ENCODE measurements at regions not wholly inside any gene's neighbourhood (a gene's known extent, or its start where the extent isn't known, plus 50 kb on each side); places are given as distances from the start of the nearest gene placed in this dataset.

- Histone ChIP-seq H3K9me3 (replicated peaks) (no peaks in the 10 kb centered on the region), H3K36me3 (no peaks in the 10 kb centered on the region), H3K4me3 (no peak overlapping the region), H3K27ac (replicated peaks) (no peak overlapping the region), H3K27me3 (ENCODE audit: low read depth) (peaks cover 44% of the 10 kb centered on the region), H3K4me1 (peaks cover 21% of the 10 kb centered on the region)
- intact Hi-C loops (cut with micrococcal nuclease): no loop called here
- TF ChIP-seq CTCF (IDR thresholded peaks at IDR 0.05; ENCODE audit: borderline replicate concordance): no peak
- DNase-seq: no peak
Measured at GRCh38 chr2:120869036-120869729, 133.5 kb downstream of the GLI2 start.

- no peak overlapping the region for H3K27ac ChIP-seq (replicated peaks)
- H3K27me3 ChIP-seq (ENCODE audit: low read depth): peaks cover 39% of the 10 kb centered on the region
- DNase-seq: no peak
- H3K4me1 ChIP-seq: peaks cover 21% of the 10 kb centered on the region
- H3K9me3 ChIP-seq (replicated peaks): no peaks in the 10 kb centered on the region
- TF ChIP-seq CTCF (IDR thresholded peaks at IDR 0.05; ENCODE audit: borderline replicate concordance): no peak
- no peak overlapping the region for H3K4me3 ChIP-seq
- no peaks in the 10 kb centered on the region for H3K36me3 ChIP-seq
- intact Hi-C loops (cut with micrococcal nuclease): no loop called here
Measured at GRCh38 chr2:120869730-120870466, 134.2 kb downstream of the GLI2 start.

DNA sequence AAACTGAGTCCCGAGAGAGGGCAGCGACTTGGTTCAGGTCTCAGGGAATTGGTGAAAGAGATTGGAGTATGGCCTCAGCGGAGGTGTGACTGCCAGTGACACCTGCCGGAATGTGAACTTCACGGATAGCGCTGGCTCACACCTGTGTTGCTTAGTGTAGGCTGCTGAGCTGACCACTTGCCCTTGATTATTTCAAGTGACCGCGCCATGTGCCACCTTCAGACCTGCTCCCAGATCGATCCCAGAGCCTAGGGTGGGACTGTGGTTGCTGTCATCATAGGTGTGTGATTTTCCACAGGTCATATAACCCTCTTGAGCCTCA, 134.8 kb downstream of the GLI2 start:
- peaks cover 21% of the 10 kb centered on the region for H3K4me1 ChIP-seq
- H3K27ac ChIP-seq (replicated peaks): no peak overlapping the region
- no peak for DNase-seq
- TF ChIP-seq CTCF (IDR thresholded peaks at IDR 0.05; ENCODE audit: borderline replicate concordance): no peak
- intact Hi-C loops (cut with micrococcal nuclease): no loop called here
- no peak overlapping the region for H3K4me3 ChIP-seq
- H3K9me3 ChIP-seq (replicated peaks): no peaks in the 10 kb centered on the region
- no peaks in the 10 kb centered on the region for H3K36me3 ChIP-seq
- peaks cover 37% of the 10 kb centered on the region for H3K27me3 ChIP-seq (ENCODE audit: low read depth)

DNA sequence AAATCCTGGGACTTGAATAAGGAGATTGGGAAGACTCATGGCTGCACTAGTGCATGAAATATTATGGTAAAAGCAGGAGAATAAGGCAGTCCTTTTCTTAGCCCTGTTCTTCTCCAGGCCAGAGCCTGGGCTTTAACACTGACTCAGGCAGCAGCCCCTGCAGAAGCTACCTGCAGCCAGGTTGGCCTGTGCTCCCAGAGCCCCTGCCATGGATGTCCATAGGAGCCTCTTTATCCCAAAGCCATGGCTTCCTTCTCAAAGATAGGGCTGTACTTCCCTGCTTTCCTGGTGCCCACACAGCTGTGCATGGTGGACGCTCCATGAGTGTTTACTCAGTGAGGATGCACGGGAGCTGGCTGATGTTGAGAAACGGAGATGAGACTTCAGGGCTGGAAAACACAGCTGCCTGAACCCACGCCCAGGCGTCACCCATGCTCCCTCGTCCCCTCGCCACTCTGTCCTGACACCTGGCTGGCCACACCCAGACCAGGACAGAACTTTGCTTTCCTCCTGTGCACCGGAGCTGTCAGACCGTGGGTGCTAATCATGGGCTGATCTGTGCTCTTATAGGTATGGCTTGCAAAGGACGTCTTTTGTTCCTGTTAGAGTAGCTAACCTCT, 135.5 kb downstream of the GLI2 start:
- Histone ChIP-seq H3K27me3 (ENCODE audit: low read depth) (peaks cover 30% of the 10 kb centered on the region), H3K36me3 (no peaks in the 10 kb centered on the region), H3K4me3 (no peak overlapping the region), H3K9me3 (replicated peaks) (no peaks in the 10 kb centered on the region), H3K27ac (replicated peaks) (no peak overlapping the region), H3K4me1 (peaks cover 21% of the 10 kb centered on the region)
- intact Hi-C loops (cut with micrococcal nuclease): no loop called here
- no peak for DNase-seq
- no peak for TF ChIP-seq CTCF (IDR thresholded peaks at IDR 0.05; ENCODE audit: borderline replicate concordance)

DNA sequence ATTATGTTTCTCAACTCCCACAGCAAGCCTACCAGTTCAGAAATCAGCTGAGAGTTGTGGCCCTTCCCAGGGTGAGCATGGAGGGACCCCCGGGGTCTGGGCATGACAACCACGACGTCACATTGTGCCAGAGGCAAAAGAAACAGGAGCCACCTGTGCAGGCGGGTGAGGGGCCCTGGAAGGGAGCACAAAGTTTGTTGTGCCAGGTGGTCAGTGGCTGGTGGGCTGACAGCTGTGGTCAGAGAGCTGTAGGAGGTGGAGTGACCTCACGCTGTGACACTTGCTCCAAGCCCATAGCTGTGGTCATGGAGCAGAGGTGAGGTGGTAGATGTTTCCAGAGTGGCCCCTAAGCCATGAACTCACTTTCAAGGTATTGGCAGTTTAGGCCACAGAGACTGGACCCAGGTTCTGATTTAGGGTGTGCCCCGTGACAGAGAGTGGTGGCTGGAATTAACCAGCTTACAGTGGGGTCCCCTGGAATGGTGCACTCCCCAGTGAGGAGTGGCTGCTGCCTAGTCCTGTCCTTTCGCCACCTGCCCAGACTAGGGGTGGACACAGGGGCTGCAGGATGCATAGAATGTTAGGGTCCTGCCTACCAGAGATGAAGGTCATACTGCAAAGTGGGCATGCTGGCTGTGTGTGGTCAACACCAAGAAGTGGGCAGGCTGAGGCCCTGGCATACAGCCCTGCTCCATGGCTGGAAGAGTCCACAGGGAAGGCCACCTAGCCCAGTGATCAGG, 136.4 kb downstream of the GLI2 start:
- peaks cover 17% of the 10 kb centered on the region for H3K4me1 ChIP-seq
- no peak for DNase-seq
- no peak overlapping the region for H3K4me3 ChIP-seq
- intact Hi-C loops (cut with micrococcal nuclease): no loop called here
- peaks cover 21% of the 10 kb centered on the region for H3K27me3 ChIP-seq (ENCODE audit: low read depth)
- no peaks in the 10 kb centered on the region for H3K36me3 ChIP-seq
- no peaks in the 10 kb centered on the region for H3K9me3 ChIP-seq (replicated peaks)
- TF ChIP-seq CTCF (IDR thresholded peaks at IDR 0.05; ENCODE audit: borderline replicate concordance): no peak
- no peak overlapping the region for H3K27ac ChIP-seq (replicated peaks)

All from left ventricle myocardium inferior (tissue), 1 donor.